Progenitor cell of endocrine pancreas (in vitro differentiated cells): ENCODE measurements at regions not wholly inside any gene's neighbourhood (a gene's known extent, or its start where the extent isn't known, plus 50 kb on each side); places are given as distances from the start of the nearest gene placed in this dataset.

Experiments
- DNase-seq: peaks from one replicate; pipeline ENCODE4 v3.0.0; 2021; ENCODE audit warnings: low spot score; ENCODE audit not compliant: unreplicated experiment
- H3K27ac Mint-ChIP-seq: 2 replicates; pipeline ENCODE4 v1.8.0; 2021; ENCODE audit warnings: mild to moderate bottlenecking, moderate library complexity, mixed read lengths
- H3K27me3 Mint-ChIP-seq: 2 replicates; pipeline ENCODE4 v1.8.0; 2021; ENCODE audit warnings: mixed read lengths
- H3K36me3 Mint-ChIP-seq: 2 replicates; pipeline ENCODE4 v1.8.0; 2022; ENCODE audit warnings: mixed read lengths; ENCODE audit not compliant: insufficient read depth
- H3K4me1 Mint-ChIP-seq: 2 replicates; pipeline ENCODE4 v1.8.0; 2021; ENCODE audit warnings: low read depth, mixed read lengths
- H3K4me3 Mint-ChIP-seq: 2 replicates; pipeline ENCODE4 v1.8.0; 2021; ENCODE audit warnings: low read depth, mild to moderate bottlenecking, moderate library complexity, mixed read lengths
- H3K9me3 Mint-ChIP-seq: 2 replicates; pipeline ENCODE4 v1.8.0; 2021; ENCODE audit warnings: low read depth, mixed read lengths
- CTCF ChIP-seq: fragments of 200-600 bp; sonication (generic); IDR thresholded peaks from one replicate; pipeline ENCODE4 v1.5.0; 2021; ENCODE audit warnings: antibody characterized with exemption, mild to moderate bottlenecking; ENCODE audit not compliant: unreplicated experiment

DNA sequence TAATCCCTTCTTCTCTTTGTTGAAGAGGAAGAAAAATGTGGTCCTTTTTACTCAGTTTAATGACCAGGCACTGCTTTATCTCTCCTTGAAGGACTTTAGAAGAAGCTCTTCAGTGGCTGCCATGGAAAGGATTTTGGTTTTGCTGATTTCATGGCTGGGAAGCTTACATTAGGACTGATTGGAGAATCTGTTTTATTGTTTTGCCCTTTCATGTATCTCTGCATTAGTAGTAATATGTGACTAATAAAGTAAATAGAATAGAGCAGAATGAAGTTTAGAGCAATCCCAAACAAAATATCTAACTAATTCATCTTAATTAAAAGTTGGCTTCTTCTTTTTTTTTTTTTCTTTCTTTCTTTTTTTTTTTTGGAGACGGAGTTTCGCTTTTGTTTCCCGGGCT, 502.9 kb downstream of the HAO1 start:
- H3K36me3 Mint-ChIP-seq, result no peaks in the 10 kb centered on the region
- H3K4me1 Mint-ChIP-seq, result no peaks in the 10 kb centered on the region
- no peak for TF ChIP-seq CTCF
- no peaks in the 10 kb centered on the region for H3K27me3 Mint-ChIP-seq
- H3K9me3 Mint-ChIP-seq, result peaks cover 4% of the 10 kb centered on the region
- no peak for DNase-seq
- no peak overlapping the region for H3K27ac Mint-ChIP-seq
- no peak overlapping the region for H3K4me3 Mint-ChIP-seq

GRCh38 chr20:7449269-7449668, 491.0 kb downstream of the HAO1 start:
- no peak for DNase-seq
- Mint-ChIP-seq H3K4me3 (no peak overlapping the region), H3K27ac (no peak overlapping the region), H3K4me1 (peaks cover 3% of the 10 kb centered on the region), H3K36me3 (no peaks in the 10 kb centered on the region), H3K9me3 (peaks cover 6% of the 10 kb centered on the region), H3K27me3 (no peaks in the 10 kb centered on the region)
- no peak for TF ChIP-seq CTCF

- Mint-ChIP-seq H3K4me1 (peaks cover 6% of the 10 kb centered on the region), H3K27ac (no peak overlapping the region), H3K9me3 (no peaks in the 10 kb centered on the region), H3K36me3 (no peaks in the 10 kb centered on the region), H3K27me3 (no peaks in the 10 kb centered on the region), H3K4me3 (no peak overlapping the region)
- TF ChIP-seq CTCF, result no peak
- no peak for DNase-seq
Observed at GRCh38 chr20:7452890-7453289, 487.4 kb downstream of the HAO1 start.

DNA sequence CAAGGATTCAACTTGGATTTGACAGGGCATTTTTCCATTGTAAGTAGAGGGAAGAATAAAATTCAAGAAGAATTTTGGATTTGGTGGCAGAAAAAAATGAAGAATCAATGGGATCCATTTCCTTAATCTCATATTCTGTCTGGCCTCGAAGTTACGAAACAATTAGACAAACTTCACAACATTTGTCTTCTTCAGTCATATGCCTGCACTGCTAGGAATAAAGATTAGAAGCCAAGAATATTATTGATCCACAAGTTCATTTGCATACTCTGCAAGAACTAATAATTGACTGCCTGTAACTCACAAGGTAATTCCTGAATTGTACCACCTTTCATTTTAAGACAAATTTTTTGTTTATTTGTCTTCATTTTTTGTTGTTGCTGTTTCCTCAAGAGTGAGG, 486.2 kb downstream of the HAO1 start:
- Mint-ChIP-seq H3K27ac (no peak overlapping the region), H3K36me3 (no peaks in the 10 kb centered on the region), H3K27me3 (no peaks in the 10 kb centered on the region), H3K9me3 (no peaks in the 10 kb centered on the region), H3K4me1 (peaks cover 6% of the 10 kb centered on the region), H3K4me3 (no peak overlapping the region)
- TF ChIP-seq CTCF, result no peak
- no peak for DNase-seq

GRCh38 chr20:7458459-7458858, 481.8 kb downstream of the HAO1 start:
- TF ChIP-seq CTCF, result no peak
- no peaks in the 10 kb centered on the region for H3K9me3 Mint-ChIP-seq
- peaks cover 6% of the 10 kb centered on the region for H3K4me1 Mint-ChIP-seq

More at GRCh38 chr20:7458459-7458858, 481.8 kb downstream of the HAO1 start:
- no peak for DNase-seq
- Mint-ChIP-seq H3K27ac (no peak overlapping the region), H3K27me3 (no peaks in the 10 kb centered on the region), H3K4me3 (no peak overlapping the region), H3K36me3 (no peaks in the 10 kb centered on the region)
